SU-DHL-6 (cell line): ENCODE measurements at regions not wholly inside any gene's neighbourhood (a gene's known extent, or its start where the extent isn't known, plus 50 kb on each side); places are given as distances from the start of the nearest gene placed in this dataset.

Experiments
- H2AFZ ChIP-seq: fragments of 200-600 bp; sonication (generic); 2 replicates; pipeline ENCODE4 v1.6.1; 2014; ENCODE audit warnings: low read depth, mild to moderate bottlenecking, moderate library complexity, mixed read lengths, antibody characterized with exemption, low read length; ENCODE audit not compliant: severe bottlenecking
- H3F3A ChIP-seq: fragments of 200-600 bp; shearing (Covaris generic); 2 replicates; pipeline ENCODE4 v1.6.0; 2016; ENCODE audit warnings: antibody characterized with exemption, mild to moderate bottlenecking; ENCODE audit not compliant: insufficient read depth
- H3K27ac ChIP-seq: fragments of 200-600 bp; sonication (generic); 2 replicates; pipeline ENCODE4 v1.5.1; 2016; ENCODE audit warnings: low read depth, mild to moderate bottlenecking, low read length, moderate library complexity, mixed read lengths
- H3K27me3 ChIP-seq: fragments of 200-600 bp; sonication (generic), shearing (Covaris generic); 2 replicates; pipeline ENCODE4 v1.6.0; 2014; ENCODE audit warnings: mild to moderate bottlenecking, low read length
- H3K36me3 ChIP-seq: fragments of 200-600 bp; sonication (generic); 2 replicates; pipeline ENCODE4 v1.6.1; 2014; ENCODE audit warnings: mild to moderate bottlenecking, low read length, mixed read lengths
- H3K4me2 ChIP-seq: fragments of 300-600, 200-600 bp; shearing (Covaris generic), sonication (generic); 2 replicates; pipeline ENCODE4 v1.6.0; 2014; ENCODE audit warnings: low read length, low read depth, mild to moderate bottlenecking; ENCODE audit not compliant: poor library complexity, severe bottlenecking
- H3K4me3 ChIP-seq: fragments of 200-600 bp; sonication (generic); 2 replicates; pipeline ENCODE4 v1.5.1; 2014; ENCODE audit warnings: antibody characterized with exemption, low read length, mild to moderate bottlenecking, mixed read lengths; ENCODE audit not compliant: insufficient read depth, poor library complexity, severe bottlenecking
- H3K79me2 ChIP-seq: fragments of 200-600 bp; sonication (generic); 2 replicates; pipeline ENCODE4 v1.6.1; 2014; ENCODE audit warnings: mild to moderate bottlenecking, low read length, moderate library complexity; ENCODE audit not compliant: insufficient read depth
- H3K9ac ChIP-seq: fragments of 200-600 bp; sonication (generic); 2 replicates; pipeline ENCODE4 v1.7.0; 2014; ENCODE audit warnings: mild to moderate bottlenecking, low read length
- H3K9me2 ChIP-seq: fragments of 200-600 bp; sonication (generic); replicated peaks from 2 replicates; pipeline ENCODE4 v1.6.1; 2014; ENCODE audit warnings: low read length; ENCODE audit not compliant: insufficient read depth
- H3K9me3 ChIP-seq: fragments of 200-600 bp; sonication (generic); 2 replicates; pipeline ENCODE4 v1.6.1; 2014; ENCODE audit warnings: low read length, mixed read lengths; ENCODE audit not compliant: insufficient read depth
- H4K20me1 ChIP-seq: fragments of 200-600 bp; sonication (generic); 2 replicates; pipeline ENCODE4 v1.6.1; 2014; ENCODE audit warnings: low read depth, mild to moderate bottlenecking, antibody characterized with exemption, low read length, moderate library complexity, mixed read lengths
- EZH2phosphoT487 ChIP-seq: fragments of 200-600 bp; sonication (generic), shearing (Covaris generic); conservative IDR thresholded peaks from 2 replicates; pipeline ENCODE4 v1.6.1; 2018; ENCODE audit warnings: mild to moderate bottlenecking, antibody characterized with exemption, low read length, moderate library complexity, mixed read lengths
- TF ChIP-seq, protein P1 (sequence below): fragments of 200-600 bp; sonication (generic); IDR thresholded peaks from one replicate; pipeline ENCODE4 v1.5.1; 2017; ENCODE audit warnings: antibody characterized with exemption, mild to moderate bottlenecking, low read length, moderate library complexity; ENCODE audit not compliant: insufficient read depth, poor library complexity, severe bottlenecking

DNA sequence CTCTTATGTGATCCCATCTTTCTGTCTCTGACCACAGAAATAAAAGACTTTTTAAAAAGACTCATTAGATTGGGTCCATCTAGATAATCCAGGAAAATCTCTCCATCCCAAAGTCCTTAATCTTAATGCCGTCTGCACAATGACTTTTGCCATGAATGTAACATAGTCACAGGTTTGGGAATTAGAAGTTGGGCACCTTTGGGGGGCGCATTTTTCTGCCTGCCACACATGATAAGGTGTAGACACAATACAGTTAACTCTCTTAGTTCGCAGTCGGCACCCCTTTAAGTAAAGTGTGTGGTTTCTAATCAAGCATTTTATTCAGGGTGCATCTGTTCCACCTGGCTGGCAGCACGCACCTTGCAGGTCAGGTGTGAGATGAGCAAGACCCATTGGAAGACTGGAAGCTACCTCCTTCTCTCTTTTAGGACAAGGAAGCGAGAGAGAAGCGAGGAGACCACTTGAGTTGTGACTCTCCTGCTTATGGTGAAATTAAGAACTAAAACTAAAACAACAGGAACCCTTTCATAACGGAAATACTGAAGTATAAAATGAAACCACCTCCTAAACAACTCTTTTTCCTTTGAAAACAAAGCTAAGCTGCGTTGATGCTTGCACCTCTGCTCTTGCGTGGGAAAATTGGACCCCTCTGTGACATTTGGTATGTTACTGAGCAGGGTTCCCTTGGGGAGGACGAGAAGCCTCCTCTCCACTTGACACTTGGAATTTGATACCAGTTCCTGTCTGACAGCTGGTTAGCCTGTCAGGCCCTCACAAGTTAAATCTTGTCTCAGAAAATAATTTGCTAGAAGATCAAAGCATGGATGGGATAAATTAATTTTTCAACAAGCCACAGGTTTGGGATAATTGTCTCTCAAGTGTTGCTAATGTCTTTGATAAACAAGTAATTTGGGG lies 304.6 kb upstream of the DMRT1 start:
- Histone ChIP-seq H3K27ac (peak overlapping the region; percentile 89), H3K4me3 (peak overlapping the region; percentile 20), H3K9me3 (no peaks in the 10 kb centered on the region), H3K4me2 (peak overlapping the region; percentile 65), H4K20me1 (no peaks in the 10 kb centered on the region), H3K9ac (peak overlapping the region; percentile 50), H3F3A (peaks cover 62% of the 10 kb centered on the region), H3K36me3 (peaks cover 37% of the 10 kb centered on the region), H3K79me2 (peaks cover 98% of the 10 kb centered on the region), H3K27me3 (no peaks in the 10 kb centered on the region), H3K9me2 (no peaks in the 10 kb centered on the region), H2AFZ (no peak overlapping the region)
- no peak for TF ChIP-seq EZH2phosphoT487
- TF ChIP-seq, protein P1, sequence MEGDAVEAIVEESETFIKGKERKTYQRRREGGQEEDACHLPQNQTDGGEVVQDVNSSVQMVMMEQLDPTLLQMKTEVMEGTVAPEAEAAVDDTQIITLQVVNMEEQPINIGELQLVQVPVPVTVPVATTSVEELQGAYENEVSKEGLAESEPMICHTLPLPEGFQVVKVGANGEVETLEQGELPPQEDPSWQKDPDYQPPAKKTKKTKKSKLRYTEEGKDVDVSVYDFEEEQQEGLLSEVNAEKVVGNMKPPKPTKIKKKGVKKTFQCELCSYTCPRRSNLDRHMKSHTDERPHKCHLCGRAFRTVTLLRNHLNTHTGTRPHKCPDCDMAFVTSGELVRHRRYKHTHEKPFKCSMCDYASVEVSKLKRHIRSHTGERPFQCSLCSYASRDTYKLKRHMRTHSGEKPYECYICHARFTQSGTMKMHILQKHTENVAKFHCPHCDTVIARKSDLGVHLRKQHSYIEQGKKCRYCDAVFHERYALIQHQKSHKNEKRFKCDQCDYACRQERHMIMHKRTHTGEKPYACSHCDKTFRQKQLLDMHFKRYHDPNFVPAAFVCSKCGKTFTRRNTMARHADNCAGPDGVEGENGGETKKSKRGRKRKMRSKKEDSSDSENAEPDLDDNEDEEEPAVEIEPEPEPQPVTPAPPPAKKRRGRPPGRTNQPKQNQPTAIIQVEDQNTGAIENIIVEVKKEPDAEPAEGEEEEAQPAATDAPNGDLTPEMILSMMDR, result peak; percentile 53

DNA sequence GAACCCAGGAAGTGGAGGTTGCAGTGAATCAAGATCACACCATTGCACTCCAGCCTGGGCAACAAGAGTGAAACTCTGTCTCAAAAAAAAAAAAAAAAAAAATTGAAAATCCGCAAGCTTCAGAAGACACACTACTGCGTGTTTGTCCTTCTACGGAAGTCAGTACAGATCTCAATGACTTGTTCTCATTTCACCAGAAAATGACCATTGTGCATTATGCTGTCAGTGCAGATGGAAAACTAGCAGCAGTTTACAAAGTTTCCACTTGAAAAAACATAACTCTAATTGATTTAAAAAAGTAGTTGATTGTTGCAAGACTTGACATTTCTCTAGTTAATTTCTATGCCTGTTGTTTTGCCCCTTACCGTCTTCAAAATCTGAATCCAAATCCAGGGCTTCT lies 298.0 kb upstream of the DMRT1 start:
- no peak overlapping the region for H3K9ac ChIP-seq
- no peaks in the 10 kb centered on the region for H4K20me1 ChIP-seq
- H3F3A ChIP-seq, result peaks cover 62% of the 10 kb centered on the region
- H3K79me2 ChIP-seq, result peaks cover 82% of the 10 kb centered on the region
- H3K4me3 ChIP-seq, result no peak overlapping the region
- H3K36me3 ChIP-seq, result peaks cover 35% of the 10 kb centered on the region
- no peaks in the 10 kb centered on the region for H3K9me2 ChIP-seq
- TF ChIP-seq EZH2phosphoT487, result no peak
- TF ChIP-seq, protein P1, result no peak
- H3K4me2 ChIP-seq, result no peak overlapping the region
- no peaks in the 10 kb centered on the region for H3K27me3 ChIP-seq
- H3K9me3 ChIP-seq, result no peaks in the 10 kb centered on the region
- H2AFZ ChIP-seq, result no peak overlapping the region
- H3K27ac ChIP-seq, result no peak overlapping the region; the same call in 1 of the 2 replicates

DNA sequence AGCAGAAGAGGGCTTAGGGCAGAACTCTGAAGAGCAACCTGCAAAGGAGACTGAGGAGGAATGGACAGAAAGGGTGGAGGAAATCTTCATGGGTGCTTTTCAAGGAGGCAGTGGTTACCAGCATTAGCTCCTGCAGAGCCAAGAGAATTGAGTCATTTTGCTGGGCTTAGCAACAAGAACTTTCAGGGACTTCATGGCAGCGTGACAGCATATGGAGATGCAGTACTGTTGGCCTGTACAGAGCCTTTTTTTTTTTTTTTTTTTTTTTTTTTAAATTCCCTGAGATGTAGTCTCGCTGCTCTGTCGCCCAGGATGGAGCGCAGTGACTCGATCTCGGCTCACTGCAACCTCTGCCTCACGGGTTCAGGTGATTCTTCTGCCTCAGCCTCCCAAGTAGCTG lies 296.0 kb upstream of the DMRT1 start:
- Histone ChIP-seq H3K9me2 (no peaks in the 10 kb centered on the region), H3K36me3 (peaks cover 34% of the 10 kb centered on the region), H2AFZ (no peak overlapping the region), H3K27ac (peak overlapping the region; percentile 94), H3F3A (peaks cover 55% of the 10 kb centered on the region), H3K4me3 (no peak overlapping the region), H3K4me2 (no peak overlapping the region), H3K79me2 (peaks cover 80% of the 10 kb centered on the region), H3K27me3 (no peaks in the 10 kb centered on the region), H3K9me3 (no peaks in the 10 kb centered on the region), H3K9ac (no peak overlapping the region), H4K20me1 (no peaks in the 10 kb centered on the region)
- TF ChIP-seq, protein P1, result no peak
- no peak for TF ChIP-seq EZH2phosphoT487
